HCT116 (cell line): ENCODE measurements at regions not wholly inside any gene's neighbourhood (a gene's known extent, or its start where the extent isn't known, plus 50 kb on each side); places are given as distances from the start of the nearest gene placed in this dataset.

Experiments
- ATAC-seq: fragments of 200-7000 bp; cut with Tn5 transposase; 2 replicates; pipeline ENCODE4 v1.9.1; 2020; ENCODE audit warnings: mild to moderate bottlenecking, moderate library complexity
- BruUV-seq: library from RNA; stranded (reverse); fragments of 400-500 nt; replicated peaks from 2 replicates; lab custom pipeline; 2021; lab: Mats Ljungman, UMichigan
- CTCF ChIA-PET: fragments of 300-600 bp; sonication (Branson Sonifier 250); formaldehyde crosslinking; loops from one replicate; lab custom pipeline; 2021; ENCODE audit warnings: antibody characterized with exemption; lab: Charles Lee
- POLR2A ChIA-PET: fragments of 300-600, 350-600 bp; sonication (Branson Sonifier 250); formaldehyde crosslinking; loops from one replicate; lab custom pipeline; 2021; ENCODE audit warnings: antibody characterized with exemption; lab: Charles Lee
- RAD21 ChIA-PET, 2 experiments: fragments of 300-600 bp; sonication (Branson Sonifier 250); formaldehyde crosslinking; loops; one replicate each; lab custom pipeline; 2023; ENCODE audit warnings: low total read pairs in 2 of 2; ENCODE audit not compliant: uncharacterized antibody in 2 of 2, unreplicated experiment in 2 of 2, low non-redundant PET in 1 of 2; lab: Charles Lee
- DNase-seq: peaks from one replicate; pipeline ENCODE4 v3.0.0-alpha.2; 2010; ENCODE audit warnings: low read depth, low spot score
- H2AFZ ChIP-seq: fragments of 200-600 bp; shearing (Covaris generic), sonication (generic); 2 replicates; pipeline ENCODE4 v1.6.1; 2017; ENCODE audit warnings: low read depth, mixed run types, mixed read lengths, antibody characterized with exemption, low read length; ENCODE audit not compliant: poor library complexity, severe bottlenecking
- H3K27ac ChIP-seq: 2 replicates; pipeline ENCODE4 v1.5.1; 2012; ENCODE audit warnings: low read depth, low read length
- H3K27me3 ChIP-seq: fragments of 200-600 bp; sonication (generic); 2 replicates; pipeline ENCODE4 v1.6.1; 2016; ENCODE audit warnings: mixed run types, low read length, mixed read lengths; ENCODE audit not compliant: insufficient read depth
- H3K36me3 ChIP-seq, 2 experiments: fragments of 200-500 bp in 1 of 2; fragments of 200-600 bp in 1 of 2; sonication (Bioruptor generic) in 1 of 2; sonication (generic) in 1 of 2; 2 replicates each; pipeline versions ENCODE4 v1.5.1 to v1.6.1; 2014 to 2016; ENCODE audit warnings: low read length in 2 of 2, inconsistent platforms in 1 of 2, mixed read lengths in 1 of 2, mixed run types in 1 of 2; ENCODE audit not compliant: insufficient read depth in 2 of 2, control insufficient read depth in 1 of 2
- H3K4me1 ChIP-seq, 2 experiments: fragments of 200-600 bp in 1 of 2; sonication (generic) in 1 of 2; 2 replicates each; pipeline versions ENCODE4 v1.5.1 to v1.6.1; 2012 to 2017; ENCODE audit warnings: low read length in 2 of 2, inconsistent platforms in 1 of 2, mild to moderate bottlenecking in 1 of 2, mixed read lengths in 1 of 2, mixed run types in 1 of 2, moderate library complexity in 1 of 2; ENCODE audit not compliant: insufficient read depth in 2 of 2, control insufficient read depth in 1 of 2
- H3K4me2 ChIP-seq: fragments of 200-600 bp; sonication (generic); 2 replicates; pipeline ENCODE4 v1.6.1; 2017; ENCODE audit warnings: mixed run types, low read length, mixed read lengths
- H3K4me3 ChIP-seq, 2 experiments: fragments of 200-600 bp in 1 of 2; sonication (generic) in 1 of 2; replicated peaks in 1 of 2; 2 replicates each; pipeline ENCODE4 v1.5.1; 2011 to 2016; ENCODE audit warnings: low read length in 2 of 2, control low read depth in 1 of 2, low read depth in 1 of 2, mild to moderate bottlenecking in 1 of 2, mixed read lengths in 1 of 2, mixed run types in 1 of 2
- H3K79me2 ChIP-seq: fragments of 200-600 bp; sonication (generic); 2 replicates; pipeline ENCODE4 v1.6.1; 2017; ENCODE audit warnings: mild to moderate bottlenecking, mixed run types, low read length, moderate library complexity, mixed read lengths; ENCODE audit not compliant: insufficient read depth
- H3K9ac ChIP-seq: fragments of 200-600 bp; sonication (generic); 2 replicates; pipeline ENCODE4 v1.6.1; 2016; ENCODE audit warnings: low read length, mixed read lengths
- H3K9me2 ChIP-seq: fragments of 200-600 bp; sonication (generic), shearing (Covaris generic); 2 replicates; pipeline ENCODE4 v1.6.1; 2017; ENCODE audit warnings: mixed run types, mild to moderate bottlenecking, moderate library complexity; ENCODE audit not compliant: insufficient read depth
- H3K9me3 ChIP-seq, 2 experiments: fragments of 200-500 bp in 1 of 2; fragments of 200-600 bp in 1 of 2; sonication (Bioruptor generic) in 1 of 2; sonication (generic) in 1 of 2; 2 replicates each; pipeline ENCODE4 v1.6.1; 2014 to 2017; ENCODE audit warnings: low read length in 2 of 2, mixed read lengths in 2 of 2, inconsistent platforms in 1 of 2, low read depth in 1 of 2, mild to moderate bottlenecking in 1 of 2, mixed run types in 1 of 2, moderate library complexity in 1 of 2; ENCODE audit not compliant: control insufficient read depth in 1 of 2, insufficient read depth in 1 of 2
- H4K20me1 ChIP-seq: fragments of 200-600 bp; sonication (generic), shearing (Covaris generic); 2 replicates; pipeline ENCODE4 v1.6.1; 2017; ENCODE audit warnings: mixed run types, mild to moderate bottlenecking, moderate library complexity; ENCODE audit not compliant: insufficient read depth
- CEBPB ChIP-seq: IDR thresholded peaks from 2 replicates; pipeline ENCODE4 v1.6.1; 2012; ENCODE audit warnings: low read depth
- ELF1 ChIP-seq: IDR thresholded peaks from 2 replicates; pipeline ENCODE4 v1.6.1; 2012; ENCODE audit warnings: low read depth, borderline replicate concordance
- EZH2 ChIP-seq: fragments of 200-600 bp; sonication (generic); IDR thresholded peaks from 2 replicates; pipeline ENCODE4 v1.6.1; 2017; ENCODE audit warnings: antibody characterized with exemption, mixed run types
- EZH2phosphoT487 ChIP-seq: fragments of 200-600 bp; IDR thresholded peaks from 2 replicates; pipeline ENCODE4 v1.6.1; 2018; ENCODE audit warnings: antibody characterized with exemption, borderline replicate concordance
- FOSL1 ChIP-seq: IDR thresholded peaks from 2 replicates; pipeline ENCODE4 v1.6.1; 2012; ENCODE audit warnings: low read depth
- JUND ChIP-seq: IDR thresholded peaks from 2 replicates; pipeline ENCODE4 v1.6.1; 2012
- POLR2AphosphoS5 ChIP-seq: IDR thresholded peaks from 2 replicates; pipeline ENCODE4 v1.6.1; 2011; ENCODE audit warnings: mild to moderate bottlenecking, low read depth, low read length, moderate library complexity
- RAD21 ChIP-seq: IDR thresholded peaks from 2 replicates; pipeline ENCODE4 v1.6.1; 2012; ENCODE audit warnings: low read depth, mild to moderate bottlenecking
- SIN3A ChIP-seq: IDR thresholded peaks from 2 replicates; pipeline ENCODE4 v1.6.1; 2012; ENCODE audit warnings: low read depth
- SRF ChIP-seq: IDR thresholded peaks from 2 replicates; pipeline ENCODE4 v1.6.1; 2012; ENCODE audit warnings: low read depth
- TCF7L2 ChIP-seq: IDR thresholded peaks from 2 replicates; pipeline ENCODE4 v1.7.0; 2011; ENCODE audit warnings: borderline replicate concordance, inconsistent platforms; ENCODE audit not compliant: insufficient read depth, insufficient read length; ENCODE audit errors: extremely low read depth
- YY1 ChIP-seq: IDR thresholded peaks from 2 replicates; pipeline ENCODE4 v1.6.1; 2011; ENCODE audit warnings: low read length, low read depth, moderate library complexity, mild to moderate bottlenecking; ENCODE audit not compliant: insufficient replicate concordance; ENCODE audit errors: extremely low read depth
- ZFX ChIP-seq: fragments of 450-650 bp; IDR thresholded peaks from 2 replicates; pipeline ENCODE4 v1.6.1; 2017
- ZNF274 ChIP-seq: fragments of 200-500 bp; sonication (Bioruptor generic); IDR thresholded peaks from 2 replicates; pipeline ENCODE4 v1.6.1; 2014; ENCODE audit warnings: mild to moderate bottlenecking, low read depth, low read length, inconsistent platforms
- intact Hi-C: fragments of 100-400 bp; cut with micrococcal nuclease; formaldehyde crosslinking; loops from 2 replicates; pipeline ENCODE4 v1.10.0; 2022
- TF ChIP-seq, protein P1 (sequence below): IDR thresholded peaks from 2 replicates; pipeline ENCODE4 v1.6.1; 2012
- TF ChIP-seq, protein P2 (sequence below): IDR thresholded peaks from 2 replicates; pipeline ENCODE4 v1.6.1; 2011; ENCODE audit warnings: mild to moderate bottlenecking, low read length, moderate library complexity; ENCODE audit not compliant: insufficient replicate concordance; ENCODE audit errors: extremely low read depth
- TF ChIP-seq, protein P3 (sequence below): IDR thresholded peaks from 2 replicates; pipeline ENCODE4 v1.6.1; 2012; ENCODE audit warnings: low read depth
- TF ChIP-seq, protein P4 (sequence below), 3 experiments: fragments of 200-600 bp in 1 of 3; sonication (generic) in 1 of 3; IDR thresholded peaks in 2 of 3; conservative IDR thresholded peaks in 1 of 3; 2 replicates each; pipeline ENCODE4 v1.5.1; 2012 to 2017; ENCODE audit warnings: low read depth in 2 of 3, low read length in 2 of 3, antibody characterized with exemption in 1 of 3, borderline replicate concordance in 1 of 3, control low read depth in 1 of 3, mild to moderate bottlenecking in 1 of 3, mixed read lengths in 1 of 3, mixed run types in 1 of 3, moderate library complexity in 1 of 3; ENCODE audit not compliant: insufficient read depth in 1 of 3
- TF ChIP-seq, protein P5 (sequence below): IDR thresholded peaks from 2 replicates; pipeline ENCODE4 v1.6.1; 2012

DNA sequence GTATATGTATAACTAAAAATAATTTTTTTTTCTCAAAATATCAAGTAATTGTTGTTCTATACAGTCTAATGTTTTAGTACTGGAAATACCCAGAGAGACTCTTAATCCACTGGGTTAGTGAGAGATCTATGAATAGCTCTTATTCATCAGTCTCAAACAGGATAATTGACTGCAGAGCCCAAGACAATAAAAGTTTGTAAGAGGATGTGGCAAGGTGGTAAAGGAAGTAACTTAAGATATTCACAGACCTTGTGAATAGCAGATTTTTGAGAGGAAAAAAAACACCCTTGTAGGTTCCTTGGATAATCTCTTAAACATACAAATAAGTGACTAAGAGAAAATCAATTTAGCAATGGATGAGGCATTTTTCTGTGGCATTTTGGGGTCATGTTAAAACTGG, 210.9 kb upstream of the FAM241A start:
- Histone ChIP-seq H3K4me3 (no peak overlapping the region), H4K20me1 (no peaks in the 10 kb centered on the region), H3K4me2 (no peak overlapping the region), H3K9me3 (no peaks in the 10 kb centered on the region), H3K4me1 (0 out of 4 replicates have a peak, but pooled peaks cover 0 to 3% of the 10 kb centered on the region in 2 experiments), H3K36me3 (no peaks in the 10 kb centered on the region), H3K27me3 (no peaks in the 10 kb centered on the region), H3K79me2 (no peaks in the 10 kb centered on the region), H3K9ac (no peak overlapping the region), H2AFZ (no peak overlapping the region), H3K27ac (no peak overlapping the region), H3K9me2 (no peaks in the 10 kb centered on the region)
- DNase-seq (no peak), ATAC-seq (no peak)
- ChIA-PET POLR2A (no interaction called here), CTCF (no interaction called here), RAD21 (no interaction called here)
- no TSS peak for BruUV-seq
- no peak for TF ChIP-seq SRF
- no peak for TF ChIP-seq RAD21
- no peak for TF ChIP-seq EZH2
- no peak for TF ChIP-seq JUND
- TF ChIP-seq YY1 = no peak
- TF ChIP-seq SIN3A = no peak
- TF ChIP-seq, protein P1, sequence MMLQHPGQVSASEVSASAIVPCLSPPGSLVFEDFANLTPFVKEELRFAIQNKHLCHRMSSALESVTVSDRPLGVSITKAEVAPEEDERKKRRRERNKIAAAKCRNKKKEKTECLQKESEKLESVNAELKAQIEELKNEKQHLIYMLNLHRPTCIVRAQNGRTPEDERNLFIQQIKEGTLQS = no peak
- TF ChIP-seq, protein P2, sequence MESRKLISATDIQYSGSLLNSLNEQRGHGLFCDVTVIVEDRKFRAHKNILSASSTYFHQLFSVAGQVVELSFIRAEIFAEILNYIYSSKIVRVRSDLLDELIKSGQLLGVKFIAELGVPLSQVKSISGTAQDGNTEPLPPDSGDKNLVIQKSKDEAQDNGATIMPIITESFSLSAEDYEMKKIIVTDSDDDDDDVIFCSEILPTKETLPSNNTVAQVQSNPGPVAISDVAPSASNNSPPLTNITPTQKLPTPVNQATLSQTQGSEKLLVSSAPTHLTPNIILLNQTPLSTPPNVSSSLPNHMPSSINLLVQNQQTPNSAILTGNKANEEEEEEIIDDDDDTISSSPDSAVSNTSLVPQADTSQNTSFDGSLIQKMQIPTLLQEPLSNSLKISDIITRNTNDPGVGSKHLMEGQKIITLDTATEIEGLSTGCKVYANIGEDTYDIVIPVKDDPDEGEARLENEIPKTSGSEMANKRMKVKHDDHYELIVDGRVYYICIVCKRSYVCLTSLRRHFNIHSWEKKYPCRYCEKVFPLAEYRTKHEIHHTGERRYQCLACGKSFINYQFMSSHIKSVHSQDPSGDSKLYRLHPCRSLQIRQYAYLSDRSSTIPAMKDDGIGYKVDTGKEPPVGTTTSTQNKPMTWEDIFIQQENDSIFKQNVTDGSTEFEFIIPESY = no peak
- no peak for TF ChIP-seq POLR2AphosphoS5
- no peak for TF ChIP-seq ZFX
- TF ChIP-seq, protein P3, sequence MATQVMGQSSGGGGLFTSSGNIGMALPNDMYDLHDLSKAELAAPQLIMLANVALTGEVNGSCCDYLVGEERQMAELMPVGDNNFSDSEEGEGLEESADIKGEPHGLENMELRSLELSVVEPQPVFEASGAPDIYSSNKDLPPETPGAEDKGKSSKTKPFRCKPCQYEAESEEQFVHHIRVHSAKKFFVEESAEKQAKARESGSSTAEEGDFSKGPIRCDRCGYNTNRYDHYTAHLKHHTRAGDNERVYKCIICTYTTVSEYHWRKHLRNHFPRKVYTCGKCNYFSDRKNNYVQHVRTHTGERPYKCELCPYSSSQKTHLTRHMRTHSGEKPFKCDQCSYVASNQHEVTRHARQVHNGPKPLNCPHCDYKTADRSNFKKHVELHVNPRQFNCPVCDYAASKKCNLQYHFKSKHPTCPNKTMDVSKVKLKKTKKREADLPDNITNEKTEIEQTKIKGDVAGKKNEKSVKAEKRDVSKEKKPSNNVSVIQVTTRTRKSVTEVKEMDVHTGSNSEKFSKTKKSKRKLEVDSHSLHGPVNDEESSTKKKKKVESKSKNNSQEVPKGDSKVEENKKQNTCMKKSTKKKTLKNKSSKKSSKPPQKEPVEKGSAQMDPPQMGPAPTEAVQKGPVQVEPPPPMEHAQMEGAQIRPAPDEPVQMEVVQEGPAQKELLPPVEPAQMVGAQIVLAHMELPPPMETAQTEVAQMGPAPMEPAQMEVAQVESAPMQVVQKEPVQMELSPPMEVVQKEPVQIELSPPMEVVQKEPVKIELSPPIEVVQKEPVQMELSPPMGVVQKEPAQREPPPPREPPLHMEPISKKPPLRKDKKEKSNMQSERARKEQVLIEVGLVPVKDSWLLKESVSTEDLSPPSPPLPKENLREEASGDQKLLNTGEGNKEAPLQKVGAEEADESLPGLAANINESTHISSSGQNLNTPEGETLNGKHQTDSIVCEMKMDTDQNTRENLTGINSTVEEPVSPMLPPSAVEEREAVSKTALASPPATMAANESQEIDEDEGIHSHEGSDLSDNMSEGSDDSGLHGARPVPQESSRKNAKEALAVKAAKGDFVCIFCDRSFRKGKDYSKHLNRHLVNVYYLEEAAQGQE = no peak
- TF ChIP-seq EZH2phosphoT487 = no peak
- TF ChIP-seq, protein P4, sequence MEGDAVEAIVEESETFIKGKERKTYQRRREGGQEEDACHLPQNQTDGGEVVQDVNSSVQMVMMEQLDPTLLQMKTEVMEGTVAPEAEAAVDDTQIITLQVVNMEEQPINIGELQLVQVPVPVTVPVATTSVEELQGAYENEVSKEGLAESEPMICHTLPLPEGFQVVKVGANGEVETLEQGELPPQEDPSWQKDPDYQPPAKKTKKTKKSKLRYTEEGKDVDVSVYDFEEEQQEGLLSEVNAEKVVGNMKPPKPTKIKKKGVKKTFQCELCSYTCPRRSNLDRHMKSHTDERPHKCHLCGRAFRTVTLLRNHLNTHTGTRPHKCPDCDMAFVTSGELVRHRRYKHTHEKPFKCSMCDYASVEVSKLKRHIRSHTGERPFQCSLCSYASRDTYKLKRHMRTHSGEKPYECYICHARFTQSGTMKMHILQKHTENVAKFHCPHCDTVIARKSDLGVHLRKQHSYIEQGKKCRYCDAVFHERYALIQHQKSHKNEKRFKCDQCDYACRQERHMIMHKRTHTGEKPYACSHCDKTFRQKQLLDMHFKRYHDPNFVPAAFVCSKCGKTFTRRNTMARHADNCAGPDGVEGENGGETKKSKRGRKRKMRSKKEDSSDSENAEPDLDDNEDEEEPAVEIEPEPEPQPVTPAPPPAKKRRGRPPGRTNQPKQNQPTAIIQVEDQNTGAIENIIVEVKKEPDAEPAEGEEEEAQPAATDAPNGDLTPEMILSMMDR (IDR thresholded peaks at IDR 0.05 in 2 of 3, conservative IDR thresholded peaks at IDR 0.05 in 1 of 3; ENCODE audit: borderline replicate concordance in 1 of 3, insufficient read depth in 1 of 3, low read depth in 2 of 3, low read length in 2 of 3) = no peak
- TF ChIP-seq CEBPB = no peak
- no peak for TF ChIP-seq FOSL1
- TF ChIP-seq TCF7L2 = no peak
- TF ChIP-seq, protein P5, sequence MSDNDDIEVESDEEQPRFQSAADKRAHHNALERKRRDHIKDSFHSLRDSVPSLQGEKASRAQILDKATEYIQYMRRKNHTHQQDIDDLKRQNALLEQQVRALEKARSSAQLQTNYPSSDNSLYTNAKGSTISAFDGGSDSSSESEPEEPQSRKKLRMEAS = no peak
- no peak for TF ChIP-seq ELF1
- TF ChIP-seq ZNF274 = no peak
- intact Hi-C loops = loop anchor here (10.0 kb wide), 2 partner anchors 1300 to 1940 kb away; no protein-coding TSS in a partner anchor
